GM12892 (cell line): ENCODE measurements at regions not wholly inside any gene's neighbourhood (a gene's known extent, or its start where the extent isn't known, plus 50 kb on each side); places are given as distances from the start of the nearest gene placed in this dataset.

ENCODE experiments used
- POLR2A ChIP-seq: IDR thresholded peaks from 2 replicates; pipeline ENCODE4 v1.6.1; 2011; ENCODE audit warnings: low read depth, low read length, control low read depth
- POLR2AphosphoS5 ChIP-seq: IDR thresholded peaks from 2 replicates; pipeline ENCODE4 v1.6.1; 2011; ENCODE audit warnings: low read depth, low read length, control low read depth

DNA sequence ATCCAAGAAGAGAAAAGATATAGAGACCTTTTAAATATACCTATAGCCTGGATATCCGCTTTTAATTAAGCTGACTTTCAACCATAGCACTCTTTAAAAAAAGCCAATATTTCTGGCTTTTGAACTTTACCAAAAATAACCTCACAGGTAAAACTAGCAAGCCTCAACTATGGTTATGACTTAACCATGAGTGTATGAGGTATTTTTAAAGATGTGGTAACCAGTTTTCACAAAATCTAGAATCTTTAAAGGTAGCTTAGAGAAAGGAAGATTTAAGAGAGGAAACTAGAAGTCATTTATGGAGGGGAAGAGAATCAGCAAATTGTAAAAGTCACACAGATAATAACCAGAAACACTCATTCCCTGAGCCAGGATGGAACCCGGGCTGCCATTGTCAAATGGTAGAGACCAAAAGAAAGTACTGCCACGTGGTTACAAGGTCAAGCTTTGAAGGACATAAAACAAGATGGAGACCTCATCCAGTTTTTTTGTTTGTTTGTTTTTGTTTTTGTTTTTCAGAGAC, 288.4 kb upstream of the RGS18 start:
- TF ChIP-seq POLR2A, result no peak
- no peak for TF ChIP-seq POLR2AphosphoS5
